Cerebellar cortex (tissue), 1 donor: ENCODE measurements at regions not wholly inside any gene's neighbourhood (a gene's known extent, or its start where the extent isn't known, plus 50 kb on each side); places are given as distances from the start of the nearest gene placed in this dataset.
"Not testable (repeated sequence)": the region's sequence is repeated elsewhere in the genome, so short reads cannot be mapped to it uniquely, and the experiment has no call there.

Experiments
- DNase-seq: peaks from one replicate; pipeline ENCODE4 v3.0.0-alpha.2; 2015; ENCODE audit warnings: low spot score

DNA sequence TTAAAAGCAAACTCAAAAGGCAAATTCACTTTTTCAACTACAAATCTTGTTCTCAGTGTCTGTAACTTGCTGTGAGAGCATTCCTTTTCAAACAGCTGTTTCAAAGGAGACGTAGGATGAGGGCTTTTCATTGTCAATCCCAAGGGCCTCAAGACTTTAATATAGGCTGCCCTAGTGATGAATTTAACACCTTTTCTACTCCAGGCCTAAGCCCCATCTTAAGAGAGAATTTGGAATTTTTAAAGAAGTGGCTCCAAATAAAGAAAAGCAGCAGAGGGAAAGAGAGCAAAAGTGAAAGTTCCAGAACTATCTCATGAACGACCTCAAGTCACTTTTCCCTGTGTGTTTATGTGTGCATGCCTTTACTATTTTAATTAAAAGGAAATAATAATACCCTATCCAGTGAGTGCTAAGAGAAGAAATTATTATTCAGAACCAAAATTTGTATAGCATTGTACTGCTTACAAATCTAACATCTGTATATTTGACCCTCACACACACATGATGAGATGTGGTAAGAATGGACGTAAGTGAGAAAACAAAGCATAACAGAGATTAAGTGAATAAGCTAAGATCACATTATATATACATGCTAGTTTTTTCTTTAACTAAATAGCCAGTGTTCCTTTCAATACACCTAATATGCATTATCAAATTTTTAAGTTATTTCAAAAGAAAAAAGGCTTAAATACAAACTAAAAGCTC, 196.4 kb downstream of the VGLL3 start:
- DNase-seq = no peak

DNA sequence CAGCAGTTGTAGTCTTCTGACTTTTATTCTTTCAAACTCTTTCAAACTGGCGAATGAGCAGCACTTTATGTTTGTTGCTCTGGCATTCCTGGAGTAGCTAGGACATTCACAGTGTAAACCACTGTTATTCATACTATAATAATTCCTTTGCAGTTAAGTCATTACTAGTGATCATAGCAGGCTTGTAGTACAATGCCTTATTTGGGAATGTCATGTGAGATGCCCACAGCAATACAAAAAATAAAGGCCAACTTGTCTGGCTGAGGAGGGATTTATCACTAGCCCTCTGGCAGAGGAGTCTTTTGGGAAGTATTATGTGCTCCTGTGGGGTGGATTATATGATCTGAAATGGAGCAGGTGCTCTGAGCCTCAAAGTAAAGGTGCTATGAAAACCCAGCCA, 197.2 kb downstream of the VGLL3 start:
- DNase-seq = no peak

DNA sequence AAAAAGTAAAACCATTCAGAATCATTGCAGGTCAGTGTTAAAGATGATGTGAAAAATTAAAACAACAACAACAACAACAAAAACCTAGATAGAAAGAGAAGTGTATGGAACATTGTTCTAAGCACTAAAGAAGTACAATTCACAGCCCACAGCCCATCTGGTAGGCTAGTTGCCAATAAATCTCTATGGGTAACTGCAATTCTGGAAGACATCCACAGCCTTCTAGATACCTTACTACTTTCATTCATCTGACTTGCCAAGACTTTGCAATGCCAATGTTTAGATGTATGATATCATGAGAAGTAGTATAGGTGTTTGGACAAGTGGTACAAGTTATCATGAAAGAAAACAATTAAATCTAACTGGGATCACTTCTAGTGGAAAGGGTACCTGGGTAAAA, 198.6 kb downstream of the VGLL3 start:
- no peak for DNase-seq

DNA sequence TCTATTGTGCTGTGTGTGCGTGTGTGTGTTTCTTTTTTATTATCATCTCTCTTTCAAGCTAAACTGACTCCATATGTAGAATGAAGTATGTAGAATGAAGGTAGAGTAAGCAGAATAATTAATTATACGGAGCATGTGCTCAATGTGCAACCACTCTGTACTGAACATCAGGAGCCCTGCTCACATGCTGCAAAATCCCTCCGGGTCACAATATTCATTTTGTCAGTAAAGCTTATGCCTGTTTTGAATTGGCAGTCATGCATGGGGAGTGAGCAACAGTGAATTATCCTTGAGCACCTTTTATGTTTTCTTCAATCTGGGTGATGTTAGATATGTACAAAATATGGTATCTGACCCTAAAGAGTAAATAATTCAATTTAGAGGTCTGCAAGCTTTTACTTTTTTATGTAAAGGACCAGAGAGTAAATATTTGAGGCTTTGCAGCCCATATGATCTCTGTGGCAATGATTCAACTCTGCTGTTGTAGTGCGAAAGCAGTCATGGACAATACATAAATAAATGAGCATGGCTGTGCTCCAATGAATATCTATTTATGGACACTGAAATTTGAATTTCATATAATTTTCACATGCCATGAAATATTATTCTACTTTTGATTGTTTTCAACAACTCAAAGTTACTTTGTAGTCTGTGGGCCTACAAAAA, 199.9 kb downstream of the VGLL3 start:
- no peak for DNase-seq

DNA sequence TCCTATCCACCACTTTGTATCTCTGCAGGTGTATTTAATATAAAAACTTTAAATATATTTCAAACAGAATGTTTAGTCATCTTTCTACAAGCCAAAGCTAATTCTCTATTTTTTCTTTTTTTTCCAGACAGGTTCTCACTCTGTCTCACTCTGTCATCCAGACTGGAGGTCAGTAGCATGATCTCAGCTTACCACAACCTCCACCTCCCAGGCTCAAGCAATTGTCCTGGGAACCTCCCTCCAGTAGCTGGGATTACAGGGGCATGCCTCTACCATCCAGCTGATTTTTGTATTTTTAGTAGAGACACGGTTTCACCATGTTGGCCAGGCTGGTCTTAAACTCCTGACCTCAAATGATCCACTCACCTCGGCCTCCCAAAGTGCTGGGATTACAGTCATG, 202.6 kb downstream of the VGLL3 start:
- DNase-seq = no peak

DNA sequence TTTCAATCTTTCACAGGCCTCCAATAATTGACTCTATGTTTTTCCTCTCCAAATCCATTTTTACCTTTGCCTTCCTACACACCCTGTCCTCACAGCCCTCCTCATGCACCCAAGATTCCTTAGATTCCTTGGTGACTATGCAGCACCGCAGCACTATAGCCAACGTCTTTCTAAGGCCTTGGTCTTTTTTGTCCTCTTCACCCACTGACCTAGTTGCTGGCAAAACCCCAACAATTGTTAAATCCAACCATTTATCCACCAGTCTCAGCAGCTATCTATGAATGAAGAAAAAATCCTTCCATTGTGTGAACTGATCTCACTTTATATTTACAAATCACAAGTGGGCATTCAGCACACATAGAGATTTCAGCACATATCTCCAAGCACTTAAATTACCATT, 203.9 kb downstream of the VGLL3 start:
- DNase-seq = no peak

DNA sequence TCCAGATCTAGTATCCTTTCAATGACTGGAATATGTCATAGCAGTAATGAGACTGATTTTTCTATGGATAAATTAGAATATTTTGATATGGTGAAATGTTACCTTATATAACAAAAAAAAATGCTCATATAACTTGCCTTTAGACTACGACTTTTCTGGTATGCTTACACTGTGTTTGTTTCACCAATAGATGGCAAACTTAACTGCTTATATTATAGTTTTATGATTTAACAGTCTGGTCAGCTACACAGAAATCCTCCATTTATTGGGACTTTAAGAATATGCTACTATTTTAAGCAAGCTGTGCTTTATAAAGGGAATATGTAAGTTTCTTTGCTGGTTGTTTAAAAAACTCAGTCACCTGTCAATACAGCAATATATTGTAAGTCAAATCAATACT, 205.6 kb downstream of the VGLL3 start:
- DNase-seq = no peak

DNA sequence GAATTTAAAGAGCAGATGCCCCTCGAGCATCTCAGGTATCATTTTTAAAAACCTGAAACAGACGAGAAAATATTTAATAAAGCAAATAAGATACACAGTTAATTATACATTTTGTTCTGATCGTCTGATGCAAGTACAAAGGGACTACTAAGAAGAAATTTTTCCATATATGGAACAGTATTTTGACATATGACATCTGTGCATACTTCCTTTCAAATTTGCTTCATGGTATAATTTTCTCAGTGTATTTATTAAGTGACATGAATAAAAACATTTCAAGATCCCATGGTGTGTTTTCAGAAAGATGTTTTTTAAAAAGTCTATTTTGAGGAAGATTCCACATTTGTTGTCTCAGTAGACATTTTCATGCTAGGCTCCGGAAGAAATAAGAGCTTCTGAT, 208.1 kb downstream of the VGLL3 start:
- no peak for DNase-seq

DNA sequence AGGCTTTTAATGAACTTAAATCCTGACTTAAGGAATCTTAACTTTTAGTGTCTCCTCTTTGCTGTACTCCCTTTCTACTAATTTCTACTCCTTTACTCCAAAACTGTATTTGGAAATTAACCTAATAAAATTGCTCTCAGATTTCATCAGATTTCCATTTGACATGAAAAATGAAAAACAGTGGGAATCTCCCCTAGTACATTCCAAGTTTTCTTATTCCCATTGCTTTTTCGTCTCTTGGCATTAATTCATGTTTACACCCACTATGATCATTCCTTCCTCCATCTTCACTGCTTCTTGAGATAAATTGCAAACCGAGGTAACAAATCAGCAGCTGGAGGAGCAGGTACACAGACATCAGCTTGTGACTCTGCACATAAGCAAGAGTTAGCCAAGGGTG, 208.7 kb downstream of the VGLL3 start:
- no peak for DNase-seq

DNA sequence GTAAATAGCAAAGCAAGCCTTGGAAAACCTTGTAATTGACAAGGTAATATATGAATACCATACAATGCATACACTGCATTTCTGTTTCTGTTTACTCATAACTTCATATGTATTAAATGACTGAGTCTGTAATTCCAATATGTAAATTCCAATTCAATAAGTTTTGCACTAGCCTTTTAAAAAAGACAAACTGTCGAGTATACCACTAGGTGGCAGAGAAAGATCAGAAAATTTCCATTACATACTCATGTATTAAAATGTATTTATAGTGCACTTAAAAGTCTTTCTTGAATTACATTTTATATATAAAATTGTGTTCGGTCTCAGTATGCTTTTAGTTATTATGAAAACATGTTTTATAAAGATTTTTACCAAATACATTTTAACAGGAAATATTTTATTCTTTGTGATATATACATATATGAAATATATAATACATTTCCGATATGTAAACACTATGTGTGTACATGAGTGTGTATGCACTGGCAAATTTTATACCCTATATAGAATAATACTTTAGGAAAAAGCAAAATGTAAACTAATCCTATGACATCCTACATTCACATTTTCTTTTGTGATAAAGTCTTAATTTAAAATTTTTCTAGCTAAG, 216.8 kb downstream of the VGLL3 start:
- DNase-seq = peak; percentile 19

DNA sequence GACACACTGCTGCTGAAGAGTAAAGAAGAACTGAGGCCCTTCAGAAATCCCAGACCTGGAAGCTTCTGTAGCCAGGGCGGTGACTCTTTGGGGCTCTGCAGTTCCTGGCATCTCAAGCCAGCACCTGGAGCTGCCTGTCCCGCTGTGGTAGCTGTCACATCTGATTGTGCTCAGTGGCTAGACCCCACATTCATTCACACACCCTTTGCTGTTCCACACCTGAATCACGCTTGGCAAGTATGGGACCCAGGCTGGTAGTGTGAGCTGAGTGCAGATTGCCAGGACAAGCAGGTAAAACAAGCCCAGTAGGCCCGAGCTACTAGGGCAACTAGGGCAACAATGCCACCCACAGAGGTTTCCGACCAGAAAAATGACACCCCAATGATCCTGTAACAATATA, 218.2 kb downstream of the VGLL3 start:
- DNase-seq = no peak

DNA sequence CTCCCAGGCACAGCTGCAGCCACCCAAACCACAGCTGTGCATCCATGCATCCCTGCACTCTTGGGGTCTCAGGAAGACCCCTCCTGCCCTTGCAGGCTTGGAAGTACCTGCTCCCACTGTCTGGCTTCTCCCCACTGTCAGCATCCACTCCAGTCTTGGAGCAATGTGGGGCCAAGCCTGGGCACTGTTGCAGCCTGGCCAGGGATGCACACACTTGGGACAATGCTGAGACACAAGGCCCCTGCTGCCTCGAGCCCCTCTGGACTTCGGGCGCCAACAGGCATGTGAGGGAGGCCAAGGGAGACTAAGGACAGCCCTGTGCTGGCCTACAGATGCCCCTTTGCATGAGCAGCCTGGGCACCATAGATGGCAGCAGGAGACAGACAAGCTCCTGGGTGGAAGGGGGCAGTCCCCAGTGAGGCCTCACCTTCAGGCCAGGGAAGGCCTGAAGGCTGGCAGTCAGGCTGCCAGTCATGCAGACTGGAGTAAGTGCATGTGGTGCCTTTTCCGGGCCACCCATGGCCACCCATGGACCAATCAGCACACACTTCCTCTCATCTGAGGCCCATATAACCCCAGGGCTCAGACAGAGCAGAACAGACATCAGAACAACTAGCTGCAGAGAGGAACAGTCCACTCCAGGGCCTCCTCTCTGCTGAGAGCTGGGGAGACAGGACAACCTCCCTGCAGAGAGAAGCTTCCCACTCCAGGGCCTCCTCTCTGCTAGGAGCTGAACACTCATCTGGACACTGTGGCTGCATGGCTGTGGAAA, 219.0 kb downstream of the VGLL3 start:
- no peak for DNase-seq

DNA sequence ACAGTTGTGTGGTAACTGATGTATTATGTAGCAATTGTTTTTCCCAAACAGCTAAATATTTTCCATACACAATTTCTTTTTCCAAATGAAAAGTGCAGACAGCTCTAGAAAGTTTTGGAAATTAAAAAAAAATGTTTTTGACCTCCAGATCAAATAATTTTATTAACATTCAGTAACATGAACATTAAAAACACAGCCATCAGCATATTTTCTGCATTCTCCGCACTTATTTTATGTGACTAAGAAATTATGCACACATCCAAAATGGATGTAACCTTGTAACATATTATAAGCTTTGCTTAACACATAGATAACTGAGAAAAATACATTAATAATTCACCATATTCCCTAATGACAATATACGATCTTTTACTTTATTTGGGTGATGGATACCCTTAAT, 224.6 kb downstream of the VGLL3 start:
- no peak for DNase-seq

DNA sequence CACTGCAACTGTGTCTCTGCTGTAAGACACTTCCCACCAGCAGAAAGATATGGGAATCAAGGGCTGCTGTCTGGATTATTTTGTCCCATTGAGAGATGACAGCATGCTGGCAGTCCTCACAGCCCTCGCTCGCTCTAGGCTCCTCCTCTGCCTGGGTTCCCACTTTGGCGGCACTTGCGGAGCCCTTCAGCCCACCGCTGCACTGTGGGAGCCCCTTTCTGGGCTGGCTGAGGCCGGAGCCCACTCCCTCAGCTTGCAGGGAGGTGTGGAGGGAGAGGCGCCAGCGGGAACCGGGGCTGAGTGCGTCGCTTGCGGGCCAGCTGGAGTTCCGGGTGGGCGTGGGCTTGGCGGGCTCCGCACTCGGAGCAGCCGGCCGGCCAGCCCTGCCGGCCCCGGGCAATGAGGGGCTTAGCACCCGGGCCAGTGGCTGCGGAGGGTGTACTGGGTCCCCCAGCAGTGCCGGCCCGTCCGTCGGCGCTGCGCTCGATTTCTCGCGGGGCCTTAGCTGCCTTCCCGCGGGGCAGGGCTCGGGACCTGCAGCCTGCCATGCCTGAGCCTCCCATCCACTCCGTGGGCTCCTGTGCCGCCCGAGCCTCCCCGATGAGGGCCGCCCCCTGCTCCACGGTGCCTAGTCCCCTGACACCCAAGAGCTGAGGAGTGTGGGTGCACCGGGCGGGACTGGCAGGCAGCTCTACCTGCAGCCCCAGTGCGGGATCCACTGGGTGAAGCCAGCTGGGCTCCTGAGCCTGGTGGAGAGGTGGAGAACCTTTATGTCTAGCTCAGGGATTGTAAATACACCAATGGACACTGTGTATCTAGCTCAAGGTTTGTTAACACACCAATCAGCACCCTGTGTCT, 233.4 kb downstream of the VGLL3 start:
- not testable (repeated sequence) for DNase-seq

DNA sequence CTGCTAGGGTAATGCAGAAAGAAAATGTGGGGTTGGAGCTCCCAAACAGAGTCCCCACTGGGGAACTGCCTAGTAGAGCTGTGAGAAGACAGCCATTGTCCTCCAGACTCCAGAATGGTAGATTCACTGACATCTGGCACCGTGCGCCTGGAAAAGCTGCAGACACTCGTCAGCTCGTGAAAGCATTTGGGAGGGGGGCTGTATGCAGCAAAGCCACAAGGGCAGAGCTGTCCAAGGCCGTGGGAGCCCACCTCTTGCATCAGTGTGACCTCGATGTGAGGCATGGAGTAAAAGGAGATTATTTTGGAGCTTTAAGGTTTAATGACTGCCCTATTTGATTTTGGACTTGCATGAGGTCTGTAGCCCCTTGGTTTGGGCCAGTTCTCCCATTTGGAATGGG, 242.9 kb downstream of the VGLL3 start:
- DNase-seq = no peak

DNA sequence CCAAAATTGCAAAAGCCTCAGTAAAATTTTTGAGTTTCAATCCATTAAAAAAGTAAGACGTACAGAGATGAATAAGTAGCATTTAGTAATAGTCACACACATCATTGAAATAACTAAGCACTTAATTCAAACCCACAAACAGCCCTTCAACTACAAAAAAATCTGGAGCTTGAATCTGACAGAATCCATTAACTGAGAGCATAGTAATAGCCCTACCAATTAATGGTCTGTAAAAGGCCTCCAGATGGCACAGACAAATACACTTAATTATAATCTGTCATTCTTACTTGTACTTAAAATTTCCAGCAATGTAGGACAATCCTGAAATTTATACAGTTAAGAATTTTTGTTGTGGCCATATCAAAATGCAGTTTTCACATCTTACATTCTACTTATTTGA, 246.9 kb downstream of the VGLL3 start:
- no peak for DNase-seq

DNA sequence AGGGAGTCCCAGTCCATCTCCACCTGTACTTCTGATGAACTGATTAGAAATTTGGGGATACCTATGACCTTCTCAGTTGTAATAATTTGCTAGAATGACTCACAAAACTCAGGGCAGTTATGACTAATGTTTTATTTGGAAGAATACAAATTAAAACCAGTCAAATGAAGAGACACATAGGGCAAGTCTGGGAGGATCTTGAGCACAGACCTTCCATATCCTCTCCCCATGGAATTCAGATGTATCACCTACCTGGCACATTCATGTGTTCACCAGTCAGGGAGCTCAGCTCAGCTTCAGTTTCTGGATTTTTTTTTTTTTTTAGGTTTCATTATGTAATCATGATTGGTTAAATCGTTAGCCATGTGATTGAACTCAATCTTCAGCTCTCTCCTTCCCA, 247.7 kb downstream of the VGLL3 start:
- no peak for DNase-seq

DNA sequence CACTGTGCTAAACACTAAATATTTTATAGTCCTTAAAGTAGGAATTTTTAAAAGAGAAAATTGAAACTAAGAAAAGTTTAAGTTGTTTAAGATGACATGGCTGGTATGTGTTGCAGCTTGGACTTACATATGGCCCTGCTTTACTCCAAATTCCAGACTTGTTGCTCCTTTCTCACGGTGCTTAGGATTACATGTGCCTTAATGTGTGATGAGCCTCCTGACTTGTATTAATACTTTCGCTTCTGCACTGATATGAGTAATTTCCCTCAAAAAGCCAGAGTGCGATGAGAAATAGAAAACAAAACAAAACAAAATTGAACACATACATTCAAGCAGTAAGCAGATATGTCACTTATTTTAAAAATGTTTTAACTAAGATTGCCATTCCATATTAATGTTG, 250.2 kb downstream of the VGLL3 start:
- DNase-seq = no peak

DNA sequence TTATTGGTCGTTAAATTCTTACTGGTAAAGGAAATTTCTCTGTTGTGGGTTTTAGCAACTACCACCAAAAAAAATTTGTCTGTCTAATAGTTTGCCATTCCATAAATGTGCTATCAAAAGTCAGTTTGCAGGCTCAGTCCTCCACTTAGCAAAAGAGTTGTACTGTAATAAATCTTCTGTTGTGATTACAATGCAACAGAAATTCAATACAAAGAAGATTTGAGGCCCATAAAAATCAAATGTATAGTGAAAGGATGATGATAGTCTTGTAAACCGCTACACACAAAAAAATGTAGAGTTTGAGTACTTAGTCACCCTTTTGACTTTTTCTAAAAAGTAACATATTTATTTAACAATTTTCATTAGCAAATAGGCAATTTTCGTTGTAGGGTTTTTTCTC, 251.7 kb downstream of the VGLL3 start:
- no peak for DNase-seq

DNA sequence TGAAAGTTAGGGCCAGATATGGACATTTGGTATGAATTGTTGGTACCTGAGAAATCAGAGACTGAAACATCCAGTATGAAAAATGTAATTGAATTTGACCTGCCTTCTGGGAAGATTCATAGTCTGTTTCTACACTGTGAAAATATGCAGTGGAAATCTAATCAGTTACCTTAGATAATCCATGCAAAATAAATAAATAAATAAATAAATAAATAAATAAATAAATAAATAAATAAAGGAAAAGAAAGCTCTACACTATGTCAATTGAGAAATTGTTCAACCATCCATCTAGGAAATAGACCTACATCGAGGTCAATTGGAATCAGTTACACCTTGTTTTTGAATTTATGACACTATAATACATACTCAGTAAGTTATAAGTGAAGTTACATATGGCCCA, 252.3 kb downstream of the VGLL3 start:
- no peak for DNase-seq

DNA sequence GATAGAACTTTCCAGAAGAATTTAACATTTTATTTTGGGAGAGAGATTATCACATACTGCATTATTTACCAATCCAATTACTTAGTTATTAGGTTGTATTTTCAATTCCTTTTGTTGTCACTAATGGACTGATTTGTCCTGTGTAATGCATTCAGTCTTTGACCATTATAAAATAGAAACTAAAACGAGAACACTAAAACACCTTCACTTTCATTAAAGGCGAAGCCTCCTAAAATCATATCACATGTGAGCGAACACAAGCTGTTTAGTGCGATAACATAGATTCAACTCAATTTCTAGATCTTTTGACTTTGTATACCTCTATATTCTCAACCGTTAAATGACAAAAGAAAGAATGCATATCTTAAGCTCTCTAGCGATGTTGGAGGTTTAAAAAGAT, 253.4 kb downstream of the VGLL3 start:
- no peak for DNase-seq

DNA sequence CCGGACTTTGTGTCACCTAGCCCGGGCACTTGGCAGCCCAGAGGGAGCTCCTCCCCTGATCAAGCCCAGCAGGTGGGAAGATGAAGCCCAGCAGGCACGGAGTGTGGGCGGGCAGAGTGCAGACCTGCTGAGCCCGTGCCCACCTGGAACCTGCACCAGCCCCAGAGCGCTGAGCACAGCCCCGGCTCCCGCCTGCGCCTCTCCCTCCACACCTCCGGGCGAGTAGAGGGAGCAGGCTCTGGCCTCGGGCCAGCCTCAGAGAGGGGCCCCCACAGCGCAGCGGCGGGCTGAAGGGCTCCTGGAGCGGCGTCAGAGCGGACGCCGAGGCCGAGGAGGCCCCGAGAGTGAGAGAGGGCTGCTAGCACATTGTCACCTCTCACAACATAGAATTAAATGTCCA, 257.7 kb downstream of the VGLL3 start:
- DNase-seq = no peak
